ENCODE measurements at regions not wholly inside any gene's neighbourhood (a gene's known extent, or its start where the extent isn't known, plus 50 kb on each side); places are given as distances from the start of the nearest gene placed in this dataset.

DNA sequence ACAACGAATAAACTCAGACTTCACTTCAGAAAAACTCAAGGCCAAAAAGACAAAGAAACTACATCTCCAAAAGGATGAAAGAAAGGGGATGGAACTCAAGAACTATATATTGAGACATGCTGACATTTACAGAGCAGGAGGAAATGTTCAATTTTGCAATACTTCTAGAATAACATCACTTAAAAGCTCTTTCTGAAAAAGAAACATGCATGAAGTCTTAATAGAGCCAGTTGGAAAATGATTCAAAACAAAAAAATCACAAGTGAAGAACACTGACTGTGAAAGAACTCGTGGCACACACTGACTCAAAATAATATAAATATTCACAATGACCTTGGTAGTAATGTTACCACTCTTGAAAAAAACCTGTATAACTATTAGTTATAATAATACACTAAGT lies 267.8 kb upstream of the NREP start:
- DNase-seq (ENCODE audit: insufficient read length) (no peak), FAIRE-seq (no peak)
- TF ChIP-seq POLR2AphosphoS5 (IDR thresholded peaks at IDR 0.05; ENCODE audit: low read depth, low read length) (no peak), POLR2A (IDR thresholded peaks at IDR 0.05; ENCODE audit: low read depth, low read length) (no peak), TAF1 (IDR thresholded peaks at IDR 0.05; ENCODE audit: borderline replicate concordance, low read depth, low read length) (no peak)

GRCh38 chr5:112024221-112024620 lies 267.2 kb upstream of the NREP start:
- DNase-seq (ENCODE audit: insufficient read length) (no peak), FAIRE-seq (no peak)
- TF ChIP-seq POLR2A (IDR thresholded peaks at IDR 0.05; ENCODE audit: low read depth, low read length) (no peak), POLR2AphosphoS5 (IDR thresholded peaks at IDR 0.05; ENCODE audit: low read depth, low read length) (no peak), TAF1 (IDR thresholded peaks at IDR 0.05; ENCODE audit: borderline replicate concordance, low read depth, low read length) (no peak)

DNA sequence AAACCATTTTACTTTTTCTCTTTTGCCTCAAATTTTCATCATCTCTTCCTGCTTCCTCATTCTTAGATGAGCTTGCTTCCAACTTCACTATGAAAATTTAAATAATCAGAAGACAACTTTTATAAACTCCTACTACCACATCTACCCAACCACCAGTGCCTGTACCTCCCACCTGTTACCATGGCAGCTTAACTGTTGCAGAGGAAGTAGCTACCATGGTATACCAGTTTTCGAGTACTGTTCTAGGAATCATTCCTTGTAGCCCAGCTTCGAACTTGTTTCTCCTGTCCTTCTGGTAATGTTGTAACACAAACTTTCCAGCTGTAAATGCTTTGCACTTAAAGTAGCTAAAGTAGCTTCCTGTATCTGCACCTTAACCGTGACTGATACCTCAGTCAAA lies 266.8 kb upstream of the NREP start:
- FAIRE-seq (peak; percentile 30), DNase-seq (ENCODE audit: insufficient read length) (no peak)
- TF ChIP-seq TAF1 (IDR thresholded peaks at IDR 0.05; ENCODE audit: borderline replicate concordance, low read depth, low read length): no peak
- TF ChIP-seq POLR2AphosphoS5 (IDR thresholded peaks at IDR 0.05; ENCODE audit: low read depth, low read length): no peak
- no peak for TF ChIP-seq POLR2A (IDR thresholded peaks at IDR 0.05; ENCODE audit: low read depth, low read length)

DNA sequence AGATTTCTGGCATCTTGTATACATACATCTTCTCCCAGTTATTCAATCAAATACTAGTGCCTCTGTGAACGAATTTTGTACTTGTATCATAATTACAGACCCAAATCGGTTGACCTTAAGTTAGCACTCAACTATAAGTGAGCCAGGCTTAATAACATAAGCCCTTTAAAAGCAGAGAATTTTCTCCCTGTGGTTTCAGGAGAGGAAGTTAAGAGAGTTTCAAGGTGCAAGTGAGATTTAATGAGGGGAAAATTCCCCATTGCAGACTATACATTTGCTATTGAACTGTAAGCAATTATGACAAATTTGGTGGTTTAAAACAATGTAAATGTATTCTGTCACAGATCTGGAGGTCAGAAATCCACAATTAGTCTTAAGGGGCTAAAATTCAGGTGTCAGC lies 261.9 kb upstream of the NREP start:
- DNase-seq (ENCODE audit: insufficient read length): no peak
- TF ChIP-seq POLR2A (IDR thresholded peaks at IDR 0.05; ENCODE audit: low read depth, low read length): no peak
- no peak for TF ChIP-seq TAF1 (IDR thresholded peaks at IDR 0.05; ENCODE audit: borderline replicate concordance, low read depth, low read length)
- TF ChIP-seq POLR2AphosphoS5 (IDR thresholded peaks at IDR 0.05; ENCODE audit: low read depth, low read length): no peak
- no peak for FAIRE-seq

DNA sequence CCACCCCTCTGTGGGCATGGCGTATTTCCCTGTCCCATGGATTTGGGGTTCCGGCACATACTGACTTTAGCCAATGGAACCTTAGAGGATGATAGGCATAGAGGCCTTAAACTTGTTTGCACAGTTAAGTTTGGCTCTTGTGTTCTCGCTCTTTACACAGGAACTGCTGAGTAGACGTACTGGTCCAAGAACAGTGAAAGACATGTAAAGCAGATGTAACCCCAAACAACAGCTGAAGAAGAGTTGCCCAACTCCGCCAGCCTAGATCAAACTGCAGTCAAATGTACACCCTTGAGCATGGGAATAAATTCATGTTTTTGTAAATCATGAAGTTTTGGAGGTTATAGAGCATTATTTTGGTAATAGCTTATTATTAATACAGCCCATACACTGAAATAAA lies 260.0 kb upstream of the NREP start:
- DNase-seq (ENCODE audit: insufficient read length): no peak
- TF ChIP-seq POLR2A (IDR thresholded peaks at IDR 0.05; ENCODE audit: low read depth, low read length) (no peak), TAF1 (IDR thresholded peaks at IDR 0.05; ENCODE audit: borderline replicate concordance, low read depth, low read length) (no peak), POLR2AphosphoS5 (IDR thresholded peaks at IDR 0.05; ENCODE audit: low read depth, low read length) (no peak)
- FAIRE-seq: peak; percentile 44

- DNase-seq (ENCODE audit: insufficient read length): no peak
- TF ChIP-seq TAF1 (IDR thresholded peaks at IDR 0.05; ENCODE audit: borderline replicate concordance, low read depth, low read length): no peak
- TF ChIP-seq POLR2AphosphoS5 (IDR thresholded peaks at IDR 0.05; ENCODE audit: low read depth, low read length): no peak
- no peak for TF ChIP-seq POLR2A (IDR thresholded peaks at IDR 0.05; ENCODE audit: low read depth, low read length)
- FAIRE-seq: no peak
Measured at GRCh38 chr5:112014783-112015395, 257.9 kb upstream of the NREP start.

DNA sequence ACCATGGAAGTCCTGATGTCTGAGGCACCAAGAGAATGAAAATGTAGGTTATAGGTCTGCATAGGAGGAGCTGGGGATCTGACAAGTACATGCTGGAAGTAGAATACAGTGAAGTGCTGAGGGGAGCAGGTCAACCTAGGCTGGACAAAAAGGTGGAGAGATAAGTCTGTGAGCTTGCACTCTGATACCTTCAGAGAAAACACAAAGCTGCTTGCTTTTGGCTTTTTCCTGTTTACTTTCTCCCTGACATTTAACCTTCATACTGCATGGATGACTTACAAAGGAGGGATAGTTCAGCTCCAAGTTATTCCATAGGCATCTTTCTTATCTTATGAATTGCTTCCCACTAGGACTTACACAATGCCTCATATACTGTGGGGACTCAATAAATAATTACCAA lies 256.7 kb upstream of the NREP start:
- TF ChIP-seq POLR2A (IDR thresholded peaks at IDR 0.05; ENCODE audit: low read depth, low read length) (no peak), TAF1 (IDR thresholded peaks at IDR 0.05; ENCODE audit: borderline replicate concordance, low read depth, low read length) (no peak), POLR2AphosphoS5 (IDR thresholded peaks at IDR 0.05; ENCODE audit: low read depth, low read length) (no peak)
- no peak for FAIRE-seq

GRCh38 chr5:112012104-112012503 lies 255.1 kb upstream of the NREP start:
- TF ChIP-seq POLR2AphosphoS5 (IDR thresholded peaks at IDR 0.05; ENCODE audit: low read depth, low read length): no peak
- TF ChIP-seq TAF1 (IDR thresholded peaks at IDR 0.05; ENCODE audit: borderline replicate concordance, low read depth, low read length): no peak
- no peak for DNase-seq (ENCODE audit: insufficient read length)
- FAIRE-seq: no peak

More for the DNA sequence above, 256.7 kb upstream of the NREP start:
- DNase-seq (ENCODE audit: insufficient read length): no peak

DNA sequence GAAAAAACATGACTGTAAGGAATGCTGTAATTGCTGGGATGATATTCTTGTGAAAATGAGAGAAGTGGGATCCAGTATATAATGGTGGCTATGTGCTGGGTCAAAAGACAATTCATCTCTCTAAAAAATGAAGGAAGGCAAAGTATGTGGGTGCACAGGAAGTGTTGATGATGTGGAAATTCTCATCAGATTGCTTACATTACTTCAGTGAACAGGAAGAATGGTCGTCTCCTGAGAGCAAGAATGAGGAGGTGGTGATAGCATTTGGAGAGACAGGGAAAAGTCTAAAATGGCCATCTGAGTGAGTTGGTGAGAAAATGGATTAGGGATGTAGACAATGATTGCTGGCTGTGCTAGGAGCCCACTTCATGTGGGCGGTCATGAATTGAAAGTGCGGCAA lies 253.5 kb upstream of the NREP start:
- DNase-seq (ENCODE audit: insufficient read length) (no peak), FAIRE-seq (no peak)
- TF ChIP-seq POLR2AphosphoS5 (IDR thresholded peaks at IDR 0.05; ENCODE audit: low read depth, low read length) (no peak), POLR2A (IDR thresholded peaks at IDR 0.05; ENCODE audit: low read depth, low read length) (no peak), TAF1 (IDR thresholded peaks at IDR 0.05; ENCODE audit: borderline replicate concordance, low read depth, low read length) (no peak)

GRCh38 chr5:112006721-112007120 lies 249.7 kb upstream of the NREP start:
- TF ChIP-seq TAF1 (IDR thresholded peaks at IDR 0.05; ENCODE audit: borderline replicate concordance, low read depth, low read length): no peak
- TF ChIP-seq POLR2A (IDR thresholded peaks at IDR 0.05; ENCODE audit: low read depth, low read length): no peak
- TF ChIP-seq POLR2AphosphoS5 (IDR thresholded peaks at IDR 0.05; ENCODE audit: low read depth, low read length): no peak
- FAIRE-seq: no peak
- no peak for DNase-seq (ENCODE audit: insufficient read length)

- DNase-seq (ENCODE audit: insufficient read length): no peak
- TF ChIP-seq POLR2A (IDR thresholded peaks at IDR 0.05; ENCODE audit: low read depth, low read length) (no peak), TAF1 (IDR thresholded peaks at IDR 0.05; ENCODE audit: borderline replicate concordance, low read depth, low read length) (no peak), POLR2AphosphoS5 (IDR thresholded peaks at IDR 0.05; ENCODE audit: low read depth, low read length) (no peak)
- FAIRE-seq: no peak
Measured at GRCh38 chr5:112005623-112005930, 248.6 kb upstream of the NREP start.

DNA sequence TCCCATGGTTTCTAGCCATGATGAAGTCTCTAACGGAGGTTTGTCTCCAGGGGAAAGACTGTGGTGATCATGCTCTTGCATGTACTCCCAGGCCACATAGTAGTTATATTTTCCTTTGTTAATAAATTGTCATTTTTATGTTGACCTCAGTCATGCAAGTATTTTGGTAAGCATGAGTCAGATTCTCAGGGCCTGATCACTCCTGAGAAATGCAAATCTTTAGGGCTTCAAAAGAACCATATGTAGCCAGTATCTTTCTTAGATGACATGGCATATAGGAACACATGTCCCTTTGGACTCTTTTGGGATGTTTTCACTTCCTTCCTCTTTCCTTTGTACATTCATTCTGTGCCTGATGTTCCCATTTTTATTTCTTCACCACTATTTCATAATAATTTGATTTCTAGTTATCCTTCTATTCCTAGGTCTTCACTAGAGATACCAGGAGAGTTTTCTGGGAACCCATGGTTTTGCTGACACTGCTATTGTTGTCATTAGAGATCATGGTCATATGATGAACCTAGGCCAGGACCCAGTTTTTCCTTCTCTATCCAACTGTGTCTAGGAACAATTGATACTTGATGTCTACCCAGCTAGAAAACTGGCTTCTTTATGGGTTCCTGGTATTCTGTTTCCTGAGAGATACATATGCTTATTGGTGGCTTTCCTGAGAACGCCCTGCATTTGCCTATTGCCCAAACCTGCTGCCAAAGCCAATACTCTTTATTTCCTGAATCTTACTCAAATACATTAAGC lies 248.1 kb upstream of the NREP start:
- FAIRE-seq: peak; percentile 74
- DNase-seq (ENCODE audit: insufficient read length): no peak
- TF ChIP-seq POLR2A (IDR thresholded peaks at IDR 0.05; ENCODE audit: low read depth, low read length) (no peak), TAF1 (IDR thresholded peaks at IDR 0.05; ENCODE audit: borderline replicate concordance, low read depth, low read length) (no peak), POLR2AphosphoS5 (IDR thresholded peaks at IDR 0.05; ENCODE audit: low read depth, low read length) (no peak)
